SHP77 (cell line): ENCODE measurements at regions not wholly inside any gene's neighbourhood (a gene's known extent, or its start where the extent isn't known, plus 50 kb on each side); places are given as distances from the start of the nearest gene placed in this dataset.
A peak's percentile ranks its signal among the peaks of the same experiment; 100 is the strongest.

Source experiments
- DNase-seq, 2 experiments: peaks; one replicate each; lab custom pipeline; 2025; lab: John Stamatoyannopoulos, UW

- DNase-seq: no peak
Measured at GRCh38 chr10:78905015-78905956, 163.5 kb upstream of the ZMIZ1 start.

- DNase-seq: peak; percentile 24 to 31
Measured at GRCh38 chr10:78905957-78906308, 162.8 kb upstream of the ZMIZ1 start.

GRCh38 chr10:78906734-78907390 lies 161.9 kb upstream of the ZMIZ1 start:
- DNase-seq: no peak

GRCh38 chr10:78907551-78908211 lies 161.1 kb upstream of the ZMIZ1 start:
- no peak for DNase-seq

GRCh38 chr10:78909221-78909620 lies 159.5 kb upstream of the ZMIZ1 start:
- DNase-seq: no peak

GRCh38 chr10:78910021-78910420 lies 158.7 kb upstream of the ZMIZ1 start:
- no peak for DNase-seq

- no peak for DNase-seq
Measured at GRCh38 chr10:78910476-78910875, 158.3 kb upstream of the ZMIZ1 start.

- DNase-seq: no peak
Measured at GRCh38 chr10:78910886-78911285, 157.9 kb upstream of the ZMIZ1 start.

- DNase-seq: no peak
Measured at GRCh38 chr10:78911533-78912340, 157.0 kb upstream of the ZMIZ1 start.

GRCh38 chr10:78912361-78913218 lies 156.2 kb upstream of the ZMIZ1 start:
- no peak for DNase-seq

- peak in 1 of 2 experiments; percentile 1 for DNase-seq
Measured at GRCh38 chr10:78913219-78914059, 155.3 kb upstream of the ZMIZ1 start.

- no peak for DNase-seq
Measured at GRCh38 chr10:78914060-78914378, 154.7 kb upstream of the ZMIZ1 start.

- no peak for DNase-seq
Measured at GRCh38 chr10:78914502-78915189, 154.1 kb upstream of the ZMIZ1 start.

GRCh38 chr10:78915190-78915518 lies 153.6 kb upstream of the ZMIZ1 start:
- no peak for DNase-seq

GRCh38 chr10:78916227-78916626 lies 152.5 kb upstream of the ZMIZ1 start:
- DNase-seq: no peak

- no peak for DNase-seq
Measured at GRCh38 chr10:78919181-78919966, 149.4 kb upstream of the ZMIZ1 start.

- DNase-seq: no peak
Measured at GRCh38 chr10:78920011-78920410, 148.8 kb upstream of the ZMIZ1 start.

- no peak for DNase-seq
Measured at GRCh38 chr10:78921895-78922294, 146.9 kb upstream of the ZMIZ1 start.
